ENCODE measurements at regions not wholly inside any gene's neighbourhood (a gene's known extent, or its start where the extent isn't known, plus 50 kb on each side); places are given as distances from the start of the nearest gene placed in this dataset.

GRCh38 chr20:52259295-52259694 lies 67.7 kb upstream of the ZFP64 start (continued):
- TF ChIP-seq CUX1 (IDR thresholded peaks at IDR 0.05; ENCODE audit: insufficient replicate concordance, low read depth, low read length) (no peak), NR2C2 (IDR thresholded peaks at IDR 0.05; ENCODE audit: borderline replicate concordance, control insufficient read depth, insufficient read length, low read depth) (no peak), SUPT20H (IDR thresholded peaks at IDR 0.05; ENCODE audit: borderline replicate concordance, control insufficient read depth, low read depth, low read length) (no peak), PBX3 (IDR thresholded peaks at IDR 0.05; ENCODE audit: insufficient replicate concordance, low read depth, low read length) (no peak), KDM1A (IDR thresholded peaks at IDR 0.05; ENCODE audit: borderline replicate concordance) (no peak)

- no peaks in the 10 kb centered on the region for H4K20me1 ChIP-seq (ENCODE audit: control insufficient read depth, insufficient read depth)
- ChIA-PET POLR2A (no interaction called here), CTCF (no interaction called here), RAD21 (ENCODE audit: unreplicated experiment) (no interaction called here), SMC1A (ENCODE audit: uncharacterized antibody, unreplicated experiment) (no interaction called here)
- H2AFZ ChIP-seq (ENCODE audit: control insufficient read depth, low read depth, low read length): no peak overlapping the region
- FAIRE-seq: no peak
- no peak overlapping the region for H3K27ac ChIP-seq (ENCODE audit: control insufficient read depth, insufficient read depth)
- no peaks in the 10 kb centered on the region for H3K4me1 ChIP-seq (ENCODE audit: control insufficient read depth, insufficient read depth, low read length)
- 32% methylated on average over 7 of the region's 7 CpGs for WGBS (ENCODE audit: insufficient coverage, insufficient replicate concordance, low lambda C conversion rate, missing lambda C conversion rate)
- peaks cover 1 to 2% of the 10 kb centered on the region in 2 experiments; a peak in 2 of 4 replicates for H3K27me3 ChIP-seq (replicated peaks in 1 of 2; ENCODE audit: control insufficient read depth in 2 of 2, insufficient read depth in 2 of 2, low read length in 1 of 2)
- no peaks in the 10 kb centered on the region for H3K79me2 ChIP-seq (ENCODE audit: control insufficient read depth, insufficient read depth, low read length)
- H3K36me3 ChIP-seq (ENCODE audit: control insufficient read depth in 2 of 2, insufficient read depth in 2 of 2, low read length in 1 of 2): no peaks in the 10 kb centered on the region
- no peak overlapping the region for H3K9ac ChIP-seq (ENCODE audit: control insufficient read depth, insufficient read depth, low read length)
- in situ Hi-C loops (cut with MboI) (no loop called here), intact Hi-C loops (cut with micrococcal nuclease; ENCODE audit: unreplicated experiment) (no loop called here)
- H3K9me3 ChIP-seq (replicated peaks; ENCODE audit: control insufficient read depth, insufficient read depth, low read length): no peaks in the 10 kb centered on the region
- no TSS peak for BruUV-seq (replicated peaks)
- H3K4me2 ChIP-seq (ENCODE audit: control insufficient read depth, insufficient read depth): no peak overlapping the region
- no peak for DNase-seq (ENCODE audit: low read depth, low spot score)
- no peak overlapping the region for H3K4me3 ChIP-seq
- ATAC-seq: no peak
- TF ChIP-seq IKZF1 (conservative IDR thresholded peaks at IDR 0.05) (no peak), PBX3 (IDR thresholded peaks at IDR 0.05; ENCODE audit: insufficient replicate concordance, low read depth, low read length) (no peak), RB1 (IDR thresholded peaks at IDR 0.05; ENCODE audit: borderline replicate concordance) (no peak), HDGF (IDR thresholded peaks at IDR 0.05) (no peak), BACH1 (IDR thresholded peaks at IDR 0.05; ENCODE audit: borderline replicate concordance) (no peak), NFYB (IDR thresholded peaks at IDR 0.05; ENCODE audit: insufficient read depth, low read depth, low read length) (no peak), ZNF592 (IDR thresholded peaks at IDR 0.05) (no peak)
Measured at GRCh38 chr20:52256454-52256853, 64.9 kb upstream of the ZFP64 start.

All from GM12878 (cell line).